HL-60 (cell line): ENCODE measurements at regions not wholly inside any gene's neighbourhood (a gene's known extent, or its start where the extent isn't known, plus 50 kb on each side); places are given as distances from the start of the nearest gene placed in this dataset.

ENCODE experiments used
- CTCF ChIP-seq: IDR thresholded peaks from one replicate; pipeline ENCODE4 v1.5.1; 2011; ENCODE audit warnings: low read length, control low read depth, inconsistent platforms; ENCODE audit not compliant: insufficient read depth
- GABPA ChIP-seq: IDR thresholded peaks from 2 replicates; pipeline ENCODE4 v1.6.1; 2012; ENCODE audit warnings: low read depth
- POLR2AphosphoS5 ChIP-seq: IDR thresholded peaks from 2 replicates; pipeline ENCODE4 v1.6.1; 2012; ENCODE audit warnings: low read depth
- REST ChIP-seq: IDR thresholded peaks from 2 replicates; pipeline ENCODE4 v1.6.1; 2012; ENCODE audit warnings: low read depth; ENCODE audit not compliant: insufficient replicate concordance

- TF ChIP-seq CTCF = no peak
- TF ChIP-seq POLR2AphosphoS5 = no peak
- TF ChIP-seq REST = no peak
- no peak for TF ChIP-seq GABPA
Observed at GRCh38 chr4:167290678-167291077, 56.4 kb upstream of the SPOCK3 start.
